HEK293 (cell line): ENCODE measurements at regions not wholly inside any gene's neighbourhood (a gene's known extent, or its start where the extent isn't known, plus 50 kb on each side); places are given as distances from the start of the nearest gene placed in this dataset.
A peak's percentile ranks its signal among the peaks of the same experiment; 100 is the strongest.

Experiments used
- CTCF ChIA-PET: fragments of 350-600 bp; formaldehyde crosslinking; extraction: SDS; loops from one replicate; lab custom pipeline; 2021; ENCODE audit warnings: antibody characterized with exemption; lab: Yijun Ruan, JAX
- POLR2A ChIA-PET: fragments of 300-600 bp; formaldehyde crosslinking; extraction: SDS; loops from one replicate; lab custom pipeline; 2020; ENCODE audit warnings: antibody characterized with exemption, inconsistent platforms; lab: Yijun Ruan, JAX
- H3K27ac ChIP-seq: fragments of 200-500 bp; sonication (Bioruptor generic); 2 replicates; pipeline ENCODE4 v1.5.1; 2014; ENCODE audit warnings: low read depth, low read length, control low read depth, inconsistent platforms; ENCODE audit errors: extremely low read depth
- H3K36me3 ChIP-seq, 2 experiments: fragments of 200-500 bp in 1 of 2; sonication (Bioruptor generic) in 1 of 2; 1 replicate in 1 of 2; 2 replicates in 1 of 2; pipeline ENCODE4 v1.5.1; 2014 to 2017; ENCODE audit warnings: inconsistent platforms in 2 of 2, low read length in 2 of 2; ENCODE audit not compliant: control insufficient read depth in 2 of 2, insufficient read depth in 1 of 2
- H3K4me1 ChIP-seq: fragments of 200-500 bp; sonication (Bioruptor generic); 2 replicates; pipeline ENCODE4 v1.5.1; 2014; ENCODE audit warnings: mild to moderate bottlenecking, low read length, inconsistent platforms; ENCODE audit not compliant: control insufficient read depth, insufficient read depth
- H3K4me3 ChIP-seq: 2 replicates; pipeline ENCODE4 v1.5.1; 2011; ENCODE audit warnings: low read depth, mild to moderate bottlenecking, control low read depth, low read length, moderate library complexity
- H3K9me3 ChIP-seq: fragments of 200-500 bp; sonication (Bioruptor generic); 2 replicates; pipeline ENCODE4 v1.5.1; 2014; ENCODE audit warnings: low read depth, low read length, inconsistent platforms; ENCODE audit not compliant: control insufficient read depth, insufficient read depth
- AEBP2 ChIP-seq: fragments of 450-650 bp; formaldehyde crosslinking; IDR thresholded peaks from 2 replicates; pipeline ENCODE4 v1.5.1; 2016; ENCODE audit warnings: missing biosample characterization, missing genetic modification characterization, borderline replicate concordance
- GLI2 ChIP-seq: fragments of 450-650 bp; formaldehyde crosslinking; IDR thresholded peaks from 2 replicates; pipeline ENCODE4; 2017; ENCODE audit warnings: missing biosample characterization, missing genetic modification characterization, low read depth, borderline replicate concordance
- KLF16 ChIP-seq: fragments of 450-650 bp; formaldehyde crosslinking; IDR thresholded peaks from 2 replicates; pipeline ENCODE4 v1.5.1; 2017; ENCODE audit warnings: missing biosample characterization, missing genetic modification characterization
- SCRT1 ChIP-seq: fragments of 450-650 bp; formaldehyde crosslinking; IDR thresholded peaks from 2 replicates; pipeline ENCODE4 v1.5.1; 2016; ENCODE audit warnings: missing biosample characterization, missing genetic modification characterization, borderline replicate concordance
- TRIM28 ChIP-seq: IDR thresholded peaks from 2 replicates; pipeline ENCODE4 v1.6.1; 2011; ENCODE audit warnings: low read length, control low read depth, borderline replicate concordance
- ZEB2 ChIP-seq: fragments of 450-650 bp; formaldehyde crosslinking; IDR thresholded peaks from 2 replicates; pipeline ENCODE4 v1.5.1; 2016; ENCODE audit warnings: missing biosample characterization, missing genetic modification characterization
- ZFHX2 ChIP-seq: fragments of 450-650 bp; formaldehyde crosslinking; conservative IDR thresholded peaks from 2 replicates; pipeline ENCODE4 v1.5.1; 2016; ENCODE audit warnings: missing biosample characterization, missing genetic modification characterization
- ZFP41 ChIP-seq: fragments of 450-650 bp; formaldehyde crosslinking; IDR thresholded peaks from 2 replicates; pipeline ENCODE4 v1.5.1; 2016; ENCODE audit warnings: missing biosample characterization, missing genetic modification characterization, borderline replicate concordance
- ZIC2 ChIP-seq: fragments of 450-650 bp; formaldehyde crosslinking; IDR thresholded peaks from 2 replicates; pipeline ENCODE4 v1.5.1; 2016; ENCODE audit warnings: missing biosample characterization, missing genetic modification characterization
- ZNF112 ChIP-seq: fragments of 450-650 bp; formaldehyde crosslinking; IDR thresholded peaks from 2 replicates; pipeline ENCODE4 v1.5.0; 2017; ENCODE audit warnings: missing biosample characterization, missing genetic modification characterization
- ZNF133 ChIP-seq: fragments of 450-650 bp; formaldehyde crosslinking; IDR thresholded peaks from 2 replicates; pipeline ENCODE4 v1.5.1; 2016; ENCODE audit warnings: missing biosample characterization, missing genetic modification characterization
- ZNF138 ChIP-seq: fragments of 450-650 bp; formaldehyde crosslinking; IDR thresholded peaks from 2 replicates; pipeline ENCODE4 v1.5.1; 2016; ENCODE audit warnings: missing biosample characterization, missing genetic modification characterization, borderline replicate concordance
- ZNF223 ChIP-seq: fragments of 450-650 bp; formaldehyde crosslinking; IDR thresholded peaks from 2 replicates; pipeline ENCODE4 v1.5.1; 2016; ENCODE audit warnings: missing biosample characterization, missing genetic modification characterization
- ZNF596 ChIP-seq: fragments of 450-650 bp; IDR thresholded peaks from 2 replicates; pipeline ENCODE4 v1.5.0; 2018; ENCODE audit warnings: missing biosample characterization, mild to moderate bottlenecking, missing genetic modification characterization, moderate library complexity
- ZNF629 ChIP-seq: fragments of 450-650 bp; formaldehyde crosslinking; IDR thresholded peaks from 2 replicates; pipeline ENCODE4 v1.5.1; 2017; ENCODE audit warnings: missing biosample characterization, missing genetic modification characterization
- ZNF664 ChIP-seq: fragments of 450-650 bp; formaldehyde crosslinking; IDR thresholded peaks from 2 replicates; pipeline ENCODE4 v1.5.1; 2016; ENCODE audit warnings: missing biosample characterization, missing genetic modification characterization
- ZNF747 ChIP-seq: fragments of 450-650 bp; formaldehyde crosslinking; IDR thresholded peaks from 2 replicates; pipeline ENCODE4 v1.5.1; 2016; ENCODE audit warnings: missing biosample characterization, missing genetic modification characterization
- ZNF776 ChIP-seq: fragments of 450-650 bp; formaldehyde crosslinking; IDR thresholded peaks from 2 replicates; pipeline ENCODE4 v1.5.0; 2017; ENCODE audit warnings: missing biosample characterization, missing genetic modification characterization, borderline replicate concordance
- ZNF785 ChIP-seq: fragments of 450-650 bp; formaldehyde crosslinking; IDR thresholded peaks from 2 replicates; pipeline ENCODE4 v1.5.1; 2016; ENCODE audit warnings: missing biosample characterization, missing genetic modification characterization
- TF ChIP-seq, protein P1 (sequence below): fragments of 450-650 bp; formaldehyde crosslinking; IDR thresholded peaks from 2 replicates; pipeline ENCODE4 v1.5.1; 2016; ENCODE audit warnings: missing biosample characterization, missing genetic modification characterization
- TF ChIP-seq, protein P2 (sequence below): fragments of 450-650 bp; formaldehyde crosslinking; IDR thresholded peaks from 2 replicates; pipeline ENCODE4 v1.5.1; 2016; ENCODE audit warnings: missing biosample characterization, missing genetic modification characterization
- TF ChIP-seq, protein P3 (sequence below): fragments of 450-650 bp; formaldehyde crosslinking; IDR thresholded peaks from 2 replicates; pipeline ENCODE4 v1.5.1; 2017; ENCODE audit warnings: missing biosample characterization, mild to moderate bottlenecking, missing genetic modification characterization, moderate library complexity

DNA sequence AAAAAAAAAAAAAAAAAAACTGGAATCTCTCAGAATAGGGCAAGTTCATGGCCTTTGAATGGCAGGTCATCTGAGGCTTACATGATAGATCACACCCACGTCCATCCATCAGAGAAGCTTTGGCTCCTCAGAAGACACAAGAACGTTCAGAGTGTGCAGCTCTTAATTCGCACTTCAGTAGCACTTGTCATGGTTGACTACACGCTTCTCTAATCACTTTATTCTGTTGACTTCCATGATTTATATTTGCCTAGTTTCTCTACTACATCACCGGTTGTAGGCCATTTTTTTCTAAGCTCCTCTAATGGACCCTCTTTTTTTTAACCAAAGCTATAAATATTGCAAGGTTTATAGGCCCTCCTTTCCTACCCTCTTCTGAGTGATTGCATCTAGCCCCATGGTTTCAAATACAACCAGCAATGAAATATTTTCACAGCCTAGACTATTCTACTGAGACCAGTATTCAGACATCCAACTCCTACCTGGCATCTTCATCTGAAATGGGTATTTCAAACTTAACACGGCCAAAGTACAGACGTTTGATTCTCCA is 305.4 kb upstream of the CELF2 start (continued):
- TF ChIP-seq ZNF133 (tag by site-specific recombination) (no peak), SCRT1 (tag by site-specific recombination) (no peak), ZEB2 (tag by site-specific recombination) (no peak), ZFP41 (tag by site-specific recombination) (no peak), GLI2 (no peak), ZNF138 (no peak)

DNA sequence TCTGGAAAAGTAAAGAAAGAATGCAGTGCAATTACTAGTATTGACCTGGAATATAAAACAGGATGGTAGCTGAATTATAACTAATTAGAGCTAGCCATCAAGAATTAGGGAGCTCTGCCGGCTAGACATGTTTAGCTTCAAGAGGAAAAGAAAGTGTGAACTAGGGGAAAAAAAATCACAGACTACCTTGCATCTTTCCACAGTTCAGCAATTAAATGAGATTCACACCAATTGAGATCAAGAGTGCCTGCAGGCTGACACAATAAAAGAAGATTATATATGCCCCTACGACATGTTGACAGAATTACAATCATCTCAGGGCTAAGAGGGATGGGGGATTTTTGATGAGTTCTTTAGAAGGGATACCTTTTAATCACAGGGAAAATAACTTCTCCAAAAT is 303.3 kb upstream of the CELF2 start:
- POLR2A ChIA-PET, result no interaction called here
- H3K4me1 ChIP-seq, result no peaks in the 10 kb centered on the region
- no peaks in the 10 kb centered on the region for H3K36me3 ChIP-seq
- no peak overlapping the region for H3K27ac ChIP-seq
- TF ChIP-seq, protein P1, sequence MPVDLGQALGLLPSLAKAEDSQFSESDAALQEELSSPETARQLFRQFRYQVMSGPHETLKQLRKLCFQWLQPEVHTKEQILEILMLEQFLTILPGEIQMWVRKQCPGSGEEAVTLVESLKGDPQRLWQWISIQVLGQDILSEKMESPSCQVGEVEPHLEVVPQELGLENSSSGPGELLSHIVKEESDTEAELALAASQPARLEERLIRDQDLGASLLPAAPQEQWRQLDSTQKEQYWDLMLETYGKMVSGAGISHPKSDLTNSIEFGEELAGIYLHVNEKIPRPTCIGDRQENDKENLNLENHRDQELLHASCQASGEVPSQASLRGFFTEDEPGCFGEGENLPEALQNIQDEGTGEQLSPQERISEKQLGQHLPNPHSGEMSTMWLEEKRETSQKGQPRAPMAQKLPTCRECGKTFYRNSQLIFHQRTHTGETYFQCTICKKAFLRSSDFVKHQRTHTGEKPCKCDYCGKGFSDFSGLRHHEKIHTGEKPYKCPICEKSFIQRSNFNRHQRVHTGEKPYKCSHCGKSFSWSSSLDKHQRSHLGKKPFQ (tag by site-specific recombination), result peak; percentile 90
- TF ChIP-seq ZNF112 (tag by site-specific recombination), result no peak
- TF ChIP-seq KLF16 (tag by site-specific recombination), result no peak
- TF ChIP-seq ZNF664, result no peak
- no peak for TF ChIP-seq ZNF223 (tag by site-specific recombination)
- TF ChIP-seq, protein P2, sequence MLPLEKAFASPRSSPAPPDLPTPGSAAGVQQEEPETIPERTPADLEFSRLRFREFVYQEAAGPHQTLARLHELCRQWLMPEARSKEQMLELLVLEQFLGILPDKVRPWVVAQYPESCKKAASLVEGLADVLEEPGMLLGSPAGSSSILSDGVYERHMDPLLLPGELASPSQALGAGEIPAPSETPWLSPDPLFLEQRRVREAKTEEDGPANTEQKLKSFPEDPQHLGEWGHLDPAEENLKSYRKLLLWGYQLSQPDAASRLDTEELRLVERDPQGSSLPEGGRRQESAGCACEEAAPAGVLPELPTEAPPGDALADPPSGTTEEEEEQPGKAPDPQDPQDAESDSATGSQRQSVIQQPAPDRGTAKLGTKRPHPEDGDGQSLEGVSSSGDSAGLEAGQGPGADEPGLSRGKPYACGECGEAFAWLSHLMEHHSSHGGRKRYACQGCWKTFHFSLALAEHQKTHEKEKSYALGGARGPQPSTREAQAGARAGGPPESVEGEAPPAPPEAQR (tag by site-specific recombination), result no peak
- no peak for TF ChIP-seq ZNF776 (tag by site-specific recombination)
- TF ChIP-seq ZNF596 (tag by site-specific recombination), result no peak
- no peaks in the 10 kb centered on the region for H3K9me3 ChIP-seq
- CTCF ChIA-PET, result no interaction called here
- no peak overlapping the region for H3K4me3 ChIP-seq

- POLR2A ChIA-PET, result interaction anchor here (0.6 kb wide), 1 partner anchor 37 kb away, joined by 4 read pairs; no protein-coding TSS in a partner anchor
- no peak overlapping the region for H3K4me3 ChIP-seq
- H3K27ac ChIP-seq, result no peak overlapping the region
- CTCF ChIA-PET, result interaction anchor here (0.6 to 0.8 kb wide), 4 partner anchors 37 to 553 kb away, joined by 3 to 6 read pairs (median 3); no protein-coding TSS in a partner anchor
- no peaks in the 10 kb centered on the region for H3K4me1 ChIP-seq
- no peaks in the 10 kb centered on the region for H3K36me3 ChIP-seq
- H3K9me3 ChIP-seq, result no peaks in the 10 kb centered on the region
- TF ChIP-seq ZFHX2 (tag by site-specific recombination), result no peak
- no peak for TF ChIP-seq ZNF747 (tag by site-specific recombination)
- TF ChIP-seq, protein P3, sequence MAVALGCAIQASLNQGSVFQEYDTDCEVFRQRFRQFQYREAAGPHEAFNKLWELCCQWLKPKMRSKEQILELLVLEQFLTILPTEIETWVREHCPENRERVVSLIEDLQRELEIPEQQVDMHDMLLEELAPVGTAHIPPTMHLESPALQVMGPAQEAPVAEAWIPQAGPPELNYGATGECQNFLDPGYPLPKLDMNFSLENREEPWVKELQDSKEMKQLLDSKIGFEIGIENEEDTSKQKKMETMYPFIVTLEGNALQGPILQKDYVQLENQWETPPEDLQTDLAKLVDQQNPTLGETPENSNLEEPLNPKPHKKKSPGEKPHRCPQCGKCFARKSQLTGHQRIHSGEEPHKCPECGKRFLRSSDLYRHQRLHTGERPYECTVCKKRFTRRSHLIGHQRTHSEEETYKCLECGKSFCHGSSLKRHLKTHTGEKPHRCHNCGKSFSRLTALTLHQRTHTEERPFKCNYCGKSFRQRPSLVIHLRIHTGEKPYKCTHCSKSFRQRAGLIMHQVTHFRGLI (tag by site-specific recombination), result no peak
- TF ChIP-seq TRIM28, result no peak
- TF ChIP-seq ZIC2 (tag by site-specific recombination), result no peak
- TF ChIP-seq ZNF138, result no peak
- TF ChIP-seq AEBP2, result no peak
- no peak for TF ChIP-seq ZNF629 (tag by site-specific recombination)
- TF ChIP-seq ZNF785 (tag by site-specific recombination), result no peak
- TF ChIP-seq, all 188 proteins: peak for 0
These were observed 300.7 kb upstream of the CELF2 start for GRCh38 chr10:10716972-10717371.
